H1 (cell line): ENCODE measurements at regions not wholly inside any gene's neighbourhood (a gene's known extent, or its start where the extent isn't known, plus 50 kb on each side); places are given as distances from the start of the nearest gene placed in this dataset.

ENCODE experiments used
- CTCF ChIA-PET: fragments of 300-600 bp; sonication (Branson Sonifier 250); formaldehyde crosslinking; loops from one replicate; lab custom pipeline; 2021; ENCODE audit not compliant: partially characterized antibody; lab: Charles Lee
- POLR2A ChIA-PET: fragments of 300-600 bp; sonication (Branson Sonifier 250); formaldehyde crosslinking; loops from one replicate; lab custom pipeline; 2021; ENCODE audit warnings: inconsistent platforms; ENCODE audit not compliant: partially characterized antibody; lab: Charles Lee
- DNase-seq, 2 experiments: peaks; one replicate each; pipeline versions ENCODE4 v3.0.0 to v3.0.0-alpha.2; 2010 to 2022; ENCODE audit warnings: low spot score in 2 of 2, low read depth in 1 of 2, mixed read lengths in 1 of 2
- FAIRE-seq: peaks from 2 replicates; lab custom pipeline; 2011; peaks lifted over from hg19 to GRCh38; lab: Jason Lieb, UNC
- H2AFZ ChIP-seq: 2 replicates; pipeline ENCODE4 v1.8.1; 2012; ENCODE audit warnings: low read length, inconsistent platforms
- H2AK5ac ChIP-seq: 2 replicates; pipeline ENCODE4 v1.6.1; 2013; ENCODE audit warnings: low read depth, low read length
- H2BK120ac ChIP-seq: replicated peaks from 2 replicates; pipeline ENCODE3; 2013; ENCODE audit warnings: low read depth, low read length, inconsistent platforms
- H2BK12ac ChIP-seq: 2 replicates; pipeline ENCODE4 v1.6.1; 2013; ENCODE audit warnings: low read depth, low read length
- H2BK15ac ChIP-seq: 2 replicates; pipeline ENCODE4 v1.6.1; 2013; ENCODE audit warnings: low read length
- H2BK20ac ChIP-seq: 2 replicates; pipeline ENCODE4 v1.6.1; 2013; ENCODE audit warnings: low read length
- H2BK5ac ChIP-seq: 2 replicates; pipeline ENCODE4 v1.6.1; 2013; ENCODE audit warnings: low read depth, low read length
- H3K14ac ChIP-seq: 2 replicates; pipeline ENCODE4 v1.6.1; 2013; ENCODE audit warnings: inconsistent platforms; ENCODE audit not compliant: insufficient read length
- H3K18ac ChIP-seq: 2 replicates; pipeline ENCODE4 v1.6.1; 2013; ENCODE audit warnings: low read length; ENCODE audit errors: extremely low read depth
- H3K23ac ChIP-seq: 2 replicates; pipeline ENCODE4 v1.6.1; 2013; ENCODE audit warnings: inconsistent platforms; ENCODE audit not compliant: insufficient read length
- H3K23me2 ChIP-seq: 2 replicates; pipeline ENCODE4 v1.6.1; 2013; ENCODE audit warnings: low read depth, low read length
- H3K27ac ChIP-seq: 2 replicates; pipeline ENCODE4 v1.6.1; 2011; ENCODE audit warnings: low read depth, low read length, inconsistent platforms
- H3K27me3 ChIP-seq, 4 experiments: replicated peaks in 1 of 4; 1 replicate in 1 of 4; 2 replicates in 3 of 4; pipeline versions ENCODE4 v1.6.1 to v1.8.1; 2011 to 2013; ENCODE audit warnings: low read length in 3 of 4, mild to moderate bottlenecking in 3 of 4, inconsistent platforms in 2 of 4, mixed read lengths in 2 of 4, moderate library complexity in 1 of 4; ENCODE audit not compliant: control insufficient read depth in 3 of 4, insufficient read depth in 3 of 4; ENCODE audit errors: extremely low read depth in 1 of 4
- H3K36me3 ChIP-seq, 4 experiments: 2 replicates each; pipeline versions ENCODE4 v1.6.1 to v1.8.1; 2011 to 2013; ENCODE audit warnings: mild to moderate bottlenecking in 4 of 4, low read length in 3 of 4, moderate library complexity in 2 of 4, control low read depth in 1 of 4, inconsistent platforms in 1 of 4; ENCODE audit not compliant: insufficient read depth in 4 of 4, control insufficient read depth in 2 of 4
- H3K4ac ChIP-seq: replicated peaks from 2 replicates; pipeline ENCODE3; 2013; ENCODE audit warnings: low read length, low read depth, mixed read lengths, inconsistent platforms; ENCODE audit not compliant: insufficient read length
- H3K4me1 ChIP-seq, 4 experiments: replicated peaks in 1 of 4; 1 replicate in 1 of 4; 2 replicates in 3 of 4; pipeline versions ENCODE4 v1.6.1 to v1.8.1; 2011 to 2013; ENCODE audit warnings: low read length in 3 of 4, inconsistent platforms in 2 of 4, mixed read lengths in 1 of 4; ENCODE audit not compliant: insufficient read depth in 4 of 4, control insufficient read depth in 3 of 4
- H3K4me2 ChIP-seq, 2 experiments: 2 replicates each; pipeline versions ENCODE4 v1.6.1 to v1.8.1; 2011 to 2013; ENCODE audit warnings: low read depth in 2 of 2, low read length in 2 of 2, control low read depth in 1 of 2, inconsistent platforms in 1 of 2, mild to moderate bottlenecking in 1 of 2; ENCODE audit not compliant: insufficient read depth in 1 of 2
- H3K4me3 ChIP-seq, 4 experiments: fragments of 200-600, 300-600 bp in 1 of 4; sonication (generic), shearing (Covaris generic), sonication (Bioruptor Twin) in 1 of 4; 2 replicates each; pipeline versions ENCODE4 v1.5.1 to v1.8.1; 2011 to 2016; ENCODE audit warnings: low read length in 4 of 4, low read depth in 3 of 4, control low read depth in 2 of 4, inconsistent platforms in 2 of 4, mild to moderate bottlenecking in 2 of 4, mixed read lengths in 1 of 4, moderate library complexity in 1 of 4; ENCODE audit not compliant: insufficient read depth in 2 of 4; ENCODE audit errors: extremely low read depth in 1 of 4
- H3K56ac ChIP-seq: replicated peaks from 2 replicates; pipeline ENCODE3; 2013; ENCODE audit warnings: low read depth, mild to moderate bottlenecking, mixed read lengths, low read length, inconsistent platforms; ENCODE audit not compliant: insufficient read length
- H3K79me1 ChIP-seq: 2 replicates; pipeline ENCODE4 v1.6.1; 2013; ENCODE audit warnings: low read depth, low read length, control low read depth
- H3K79me2 ChIP-seq, 2 experiments: 2 replicates each; pipeline versions ENCODE4 v1.6.1 to v1.8.1; 2012 to 2013; ENCODE audit warnings: low read length in 2 of 2, mild to moderate bottlenecking in 2 of 2, inconsistent platforms in 1 of 2; ENCODE audit not compliant: insufficient read depth in 2 of 2, control insufficient read depth in 1 of 2
- H3K9ac ChIP-seq, 4 experiments: replicated peaks in 1 of 4; 1 replicate in 1 of 4; 2 replicates in 3 of 4; pipeline versions ENCODE4 v1.6.1 to v1.8.1; 2011 to 2013; ENCODE audit warnings: low read depth in 3 of 4, low read length in 3 of 4, control low read depth in 2 of 4, mild to moderate bottlenecking in 2 of 4, moderate library complexity in 2 of 4, inconsistent platforms in 1 of 4; ENCODE audit errors: extremely low read depth in 1 of 4
- H3K9me3 ChIP-seq, 2 experiments: 2 replicates each; pipeline versions ENCODE4 v1.6.1 to v1.8.1; 2012 to 2013; ENCODE audit warnings: mild to moderate bottlenecking in 2 of 2, moderate library complexity in 2 of 2, control low read depth in 1 of 2, inconsistent platforms in 1 of 2, low read depth in 1 of 2, low read length in 1 of 2, mixed read lengths in 1 of 2; ENCODE audit not compliant: insufficient read depth in 2 of 2
- H4K20me1 ChIP-seq, 2 experiments: replicated peaks in 1 of 2; 2 replicates each; pipeline versions ENCODE3 to v1.8.1; 2011 to 2013; ENCODE audit warnings: inconsistent platforms in 2 of 2, low read length in 2 of 2, mild to moderate bottlenecking in 1 of 2; ENCODE audit not compliant: insufficient read depth in 2 of 2, control insufficient read depth in 1 of 2
- H4K5ac ChIP-seq: 2 replicates; pipeline ENCODE4 v1.6.1; 2013; ENCODE audit warnings: low read length, low read depth, mixed read lengths, inconsistent platforms; ENCODE audit not compliant: insufficient read length
- H4K8ac ChIP-seq: 2 replicates; pipeline ENCODE4 v1.8.0; 2013; ENCODE audit warnings: mild to moderate bottlenecking, moderate library complexity, low read length, inconsistent platforms; ENCODE audit not compliant: insufficient read depth; ENCODE audit errors: extremely low read depth
- H4K91ac ChIP-seq: replicated peaks from 2 replicates; pipeline ENCODE3; 2013; ENCODE audit warnings: low read length, mixed read lengths, inconsistent platforms; ENCODE audit not compliant: insufficient read length
- ATF2 ChIP-seq: IDR thresholded peaks from 2 replicates; pipeline ENCODE4 v1.6.1; 2012; ENCODE audit warnings: low read length, inconsistent platforms
- BRCA1 ChIP-seq: IDR thresholded peaks from 2 replicates; pipeline ENCODE4 v1.6.1; 2012; ENCODE audit warnings: low read depth, low read length, improper control_type of control experiment
- CHD2 ChIP-seq: IDR thresholded peaks from 2 replicates; pipeline ENCODE4 v1.6.1; 2012; ENCODE audit warnings: low read length, improper control_type of control experiment
- KDM4A ChIP-seq: IDR thresholded peaks from one replicate; pipeline ENCODE4 v1.7.1; 2012; ENCODE audit warnings: low read depth, mild to moderate bottlenecking, moderate library complexity, low read length, inconsistent platforms; ENCODE audit not compliant: severe bottlenecking
- RAD21 ChIP-seq, 2 experiments: IDR thresholded peaks in 1 of 2; conservative IDR thresholded peaks in 1 of 2; 2 replicates each; pipeline ENCODE4 v1.6.1; 2011; ENCODE audit warnings: low read depth in 2 of 2, low read length in 2 of 2, improper control_type of control experiment in 1 of 2, inconsistent platforms in 1 of 2, mild to moderate bottlenecking in 1 of 2, moderate library complexity in 1 of 2
- SAP30 ChIP-seq: fragments of 300-600 bp; sonication (generic); IDR thresholded peaks from 2 replicates; pipeline ENCODE4 v1.7.1; 2012; ENCODE audit warnings: low read length, moderate library complexity, mild to moderate bottlenecking, inconsistent platforms; ENCODE audit not compliant: insufficient read depth, insufficient replicate concordance
- TAF7 ChIP-seq: optimal IDR thresholded peaks from 2 replicates; pipeline ENCODE3; 2011; ENCODE audit warnings: low read depth, mild to moderate bottlenecking, inconsistent platforms, low read length, moderate library complexity, borderline replicate concordance
- TCF12 ChIP-seq: IDR thresholded peaks from 2 replicates; pipeline ENCODE4 v1.6.1; 2011; ENCODE audit warnings: low read depth, mild to moderate bottlenecking, low read length
- ZNF274 ChIP-seq: IDR thresholded peaks from 2 replicates; pipeline ENCODE4 v1.7.0; 2012; ENCODE audit warnings: low read length, borderline replicate concordance; ENCODE audit errors: extremely low read depth
- WGBS, 2 experiments: shearing (Covaris generic) in 1 of 2; methylation state at CpG; one replicate each; pipeline versions ENCODE4 v1.1.6 to v1.1.7; 2013 to 2015; ENCODE audit warnings: low lambda C conversion rate in 2 of 2, mixed read lengths in 2 of 2, inconsistent platforms in 1 of 2, low coverage in 1 of 2, missing lambda C conversion rate in 1 of 2; ENCODE audit not compliant: insufficient replicate concordance in 2 of 2, insufficient coverage in 1 of 2, insufficient read length in 1 of 2; ENCODE audit errors: extremely low coverage in 1 of 2, missing lambda C conversion rate in 1 of 2; 5-methylcytosine and 5-hydroxymethylcytosine counted together

GRCh38 chr9:23011669-23012068, 565.0 kb downstream of the DMRTA1 start:
- Histone ChIP-seq H2BK15ac (no peak overlapping the region), H2BK12ac (no peak overlapping the region), H3K4me1 (no peaks in the 10 kb centered on the region), H3K56ac (no peak overlapping the region), H3K14ac (no peak overlapping the region), H4K8ac (no peak overlapping the region), H3K4me3 (no peak overlapping the region), H2BK120ac (no peak overlapping the region), H2AK5ac (no peak overlapping the region), H3K9me3 (no peaks in the 10 kb centered on the region), H3K4me2 (no peak overlapping the region), H3K36me3 (no peaks in the 10 kb centered on the region), H3K27ac (no peak overlapping the region), H3K23ac (no peak overlapping the region), H4K20me1 (no peaks in the 10 kb centered on the region), H2BK20ac (no peak overlapping the region), H3K4ac (no peak overlapping the region), H3K23me2 (no peaks in the 10 kb centered on the region), H3K18ac (no peak overlapping the region), H3K9ac (no peak overlapping the region), H3K79me1 (no peaks in the 10 kb centered on the region), H3K27me3 (no peaks in the 10 kb centered on the region), H4K5ac (no peak overlapping the region), H4K91ac (no peak overlapping the region), H3K79me2 (no peaks in the 10 kb centered on the region), H2AFZ (no peak overlapping the region), H2BK5ac (no peak overlapping the region)
- FAIRE-seq (no peak), DNase-seq (no peak)
- POLR2A ChIA-PET = no interaction called here
- CTCF ChIA-PET = interaction anchor here (0.6 kb wide), 1 partner anchor 100 kb away, joined by 3 read pairs; no protein-coding TSS in a partner anchor
- WGBS, 2 experiments = 98% methylated on average over 3 of the region's 3 CpGs; no CpG with 5 or more reads in 1 of the 2 experiments
- no peak for TF ChIP-seq BRCA1
- TF ChIP-seq ATF2 = no peak
- no peak for TF ChIP-seq ZNF274
- no peak for TF ChIP-seq CHD2
- TF ChIP-seq TCF12 = no peak
- no peak for TF ChIP-seq KDM4A
- TF ChIP-seq TAF7 = no peak
- TF ChIP-seq RAD21 (IDR thresholded peaks at IDR 0.05 in 1 of 2, conservative IDR thresholded peaks at IDR 0.05 in 1 of 2; ENCODE audit: low read depth in 2 of 2, low read length in 2 of 2) = no peak
- TF ChIP-seq SAP30 = no peak
